ENCODE measurements at regions not wholly inside any gene's neighbourhood (a gene's known extent, or its start where the extent isn't known, plus 50 kb on each side); places are given as distances from the start of the nearest gene placed in this dataset.

DNA sequence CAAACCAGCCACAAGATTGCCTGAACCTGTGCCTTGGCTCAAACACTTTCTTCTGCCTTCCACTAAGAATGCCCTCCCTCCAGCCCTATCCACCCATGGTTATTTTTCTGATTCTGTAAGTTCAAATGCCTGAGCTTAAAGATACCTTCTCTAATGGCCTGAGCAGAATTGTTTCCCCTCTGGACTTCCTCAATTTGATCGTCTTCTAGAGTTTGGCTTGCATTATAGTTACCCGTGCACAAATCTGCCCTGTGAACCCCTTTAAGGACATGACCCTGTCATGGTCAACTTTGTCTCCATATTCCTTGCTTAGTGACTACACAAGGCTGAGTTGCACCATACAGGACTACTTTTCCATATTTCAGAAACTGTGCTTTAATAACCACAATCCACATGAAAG is 481.0 kb downstream of the FOXO1 start:
- in situ Hi-C loops (cut with HindIII; ENCODE audit: low sequenced_read_pairs) = no loop called here

DNA sequence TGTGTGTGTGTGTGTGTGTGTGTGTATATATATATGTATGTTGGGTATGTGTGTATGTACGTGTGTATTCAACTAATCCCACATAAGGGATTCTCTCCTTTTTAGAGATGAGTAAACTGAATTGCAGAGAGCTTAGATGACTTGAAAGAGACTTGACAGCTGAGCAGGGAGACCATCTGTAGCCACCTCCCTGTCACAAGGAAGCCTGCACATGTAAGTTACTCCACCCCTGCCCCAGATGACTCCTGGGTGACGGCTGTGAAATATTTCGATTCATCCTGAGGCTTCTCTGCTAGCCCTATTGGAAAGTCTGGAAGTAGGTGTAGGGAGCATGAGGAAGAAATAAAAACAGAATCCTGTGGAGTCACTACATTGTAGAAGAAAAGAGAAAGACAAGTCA is 480.4 kb downstream of the FOXO1 start:
- in situ Hi-C loops (cut with HindIII; ENCODE audit: low sequenced_read_pairs) = no loop called here

DNA sequence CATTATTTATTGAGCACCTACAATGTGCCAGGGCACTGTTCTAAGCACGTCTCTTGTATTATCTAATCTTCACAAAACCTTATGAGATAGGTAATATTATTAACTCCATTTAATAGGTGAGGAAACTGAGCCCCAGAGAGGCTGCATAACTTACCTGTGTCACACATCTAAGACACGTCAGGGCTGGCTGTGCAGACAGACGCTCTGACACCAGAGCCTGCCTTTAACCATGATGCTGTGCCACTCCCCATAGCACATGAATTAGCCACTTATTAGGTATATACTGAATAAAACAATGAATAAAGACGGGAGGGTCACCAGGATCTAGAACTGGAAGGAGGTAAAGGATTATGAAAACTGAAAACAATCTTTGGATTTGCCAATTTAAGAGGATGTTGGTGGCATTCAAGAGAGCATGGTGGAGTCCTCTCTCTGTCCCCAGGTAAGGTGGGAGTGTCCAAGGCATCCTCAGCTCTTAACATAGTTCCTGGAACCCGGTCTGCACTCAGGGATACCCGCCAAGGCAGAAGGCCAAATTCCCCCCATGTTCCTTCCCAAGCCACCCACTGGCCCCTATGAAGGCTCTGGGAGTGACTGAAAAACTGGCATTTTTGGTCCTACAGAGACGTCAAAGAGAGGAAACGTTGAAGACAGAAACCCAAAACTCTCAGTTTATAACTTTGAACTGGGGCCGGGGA is 479.7 kb downstream of the FOXO1 start:
- in situ Hi-C loops (cut with HindIII; ENCODE audit: low sequenced_read_pairs) = no loop called here

DNA sequence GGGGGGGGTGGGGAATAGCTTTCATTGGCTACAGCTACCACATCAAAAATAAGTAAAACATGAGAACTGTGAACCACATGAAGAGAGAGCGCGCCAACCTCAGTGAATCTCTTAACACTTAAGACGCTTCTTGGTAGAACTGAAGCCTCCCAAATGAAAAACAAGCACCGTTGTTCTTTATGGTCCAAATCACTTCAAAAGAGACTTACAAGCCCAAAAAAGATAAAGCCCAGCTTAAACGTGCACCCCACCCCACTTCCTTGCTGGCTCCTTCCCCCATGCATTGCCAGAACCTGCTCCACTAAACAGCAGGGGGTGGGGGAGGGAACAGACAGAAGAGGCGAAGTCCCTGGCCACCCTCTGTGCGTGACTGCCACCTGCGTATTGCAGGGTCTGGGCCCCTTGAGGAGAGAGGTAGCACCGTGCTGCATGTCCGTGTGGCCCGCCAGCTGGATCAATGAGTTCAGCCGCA is 479.1 kb downstream of the FOXO1 start:
- in situ Hi-C loops (cut with HindIII; ENCODE audit: low sequenced_read_pairs) = no loop called here

DNA sequence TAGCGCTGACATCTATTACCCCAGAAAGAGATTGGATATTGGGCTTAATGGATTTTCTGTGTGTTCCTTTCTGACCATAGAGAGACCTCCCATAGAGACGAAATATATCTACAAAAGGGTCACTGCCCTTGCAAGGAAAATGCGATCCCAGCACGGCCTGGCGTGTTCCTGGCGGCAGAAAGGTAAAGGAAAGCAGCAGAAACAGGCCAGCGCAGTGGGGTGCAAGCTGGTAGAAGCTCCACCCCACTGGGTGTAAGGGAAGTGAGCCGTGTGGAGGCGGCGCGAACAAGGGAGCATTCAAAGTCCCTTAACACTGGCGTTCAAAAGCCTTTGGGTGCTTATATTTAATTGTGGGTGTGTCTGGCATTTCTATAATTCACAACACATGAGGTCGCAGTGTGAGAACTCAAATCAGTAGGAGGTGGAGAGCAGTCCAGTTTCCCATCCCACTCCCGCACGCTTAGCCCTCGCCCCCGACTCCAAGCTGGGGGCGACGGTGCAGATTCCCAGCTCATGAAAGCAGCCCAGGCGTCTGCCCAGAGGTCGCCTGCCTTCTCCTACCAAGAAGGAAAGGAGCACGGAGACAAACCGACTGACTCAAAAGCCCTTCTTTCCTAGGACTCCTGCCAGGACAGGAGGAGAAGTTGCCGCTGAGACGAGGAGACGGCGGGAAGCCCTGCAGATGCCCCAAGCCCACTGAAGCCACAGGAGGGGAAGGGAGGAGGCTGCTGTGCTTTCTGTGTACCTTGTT is 478.4 kb downstream of the FOXO1 start:
- in situ Hi-C loops (cut with HindIII; ENCODE audit: low sequenced_read_pairs) = no loop called here

DNA sequence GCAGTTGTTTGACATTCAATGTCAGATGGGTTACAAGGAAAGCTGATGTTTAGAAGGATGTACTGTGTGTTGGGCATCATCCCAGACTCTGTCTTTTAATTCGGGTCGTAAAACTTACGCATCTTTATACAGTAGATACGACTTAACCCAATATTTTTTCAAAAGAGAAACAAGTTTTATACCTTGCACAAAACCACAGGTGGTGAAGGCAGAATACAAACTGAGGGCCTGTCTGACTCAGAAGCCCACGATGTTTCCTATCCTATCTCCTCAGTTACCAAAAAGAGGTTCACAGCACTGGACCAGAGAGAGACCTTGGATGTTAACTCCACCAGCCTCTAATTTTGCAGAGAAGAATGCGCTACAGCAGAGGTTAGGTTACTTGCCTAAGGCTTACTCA is 477.0 kb downstream of the FOXO1 start:
- in situ Hi-C loops (cut with HindIII; ENCODE audit: low sequenced_read_pairs) = no loop called here

DNA sequence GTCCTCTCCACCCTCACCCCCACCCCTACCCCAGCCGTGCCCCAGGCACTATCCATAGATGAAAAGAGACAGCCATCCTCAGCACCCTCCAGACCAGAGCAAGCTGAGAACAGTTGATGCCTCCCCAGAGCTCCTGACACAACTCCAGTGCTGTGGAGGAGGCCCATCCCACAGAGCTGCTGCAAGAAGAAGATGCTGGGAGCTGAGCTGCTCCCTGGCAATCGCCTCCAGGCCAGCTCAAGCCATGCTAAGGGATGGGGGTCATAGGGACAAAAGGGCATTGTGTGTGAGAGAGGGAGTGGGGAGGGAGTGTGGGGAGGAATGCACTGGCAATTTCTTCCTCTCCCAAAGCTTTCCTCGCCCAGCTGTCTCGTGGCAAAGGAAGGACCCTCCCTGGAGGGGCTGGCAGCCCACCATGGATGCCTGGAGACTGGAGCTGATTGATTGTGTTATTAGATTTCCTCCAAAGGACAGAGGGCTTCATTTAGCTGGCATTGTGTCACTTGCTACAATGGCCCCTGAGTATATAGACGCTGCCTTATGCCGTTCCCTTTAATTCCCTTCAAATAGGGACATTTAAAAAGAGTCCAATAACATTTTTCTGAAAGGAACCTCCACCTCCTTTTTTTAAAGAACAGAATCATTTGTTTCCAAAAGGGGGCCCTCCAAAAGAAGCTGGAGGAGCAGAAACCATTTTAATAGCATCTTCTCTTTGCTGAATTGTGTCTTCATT is 476.4 kb downstream of the FOXO1 start:
- in situ Hi-C loops (cut with HindIII; ENCODE audit: low sequenced_read_pairs) = no loop called here

DNA sequence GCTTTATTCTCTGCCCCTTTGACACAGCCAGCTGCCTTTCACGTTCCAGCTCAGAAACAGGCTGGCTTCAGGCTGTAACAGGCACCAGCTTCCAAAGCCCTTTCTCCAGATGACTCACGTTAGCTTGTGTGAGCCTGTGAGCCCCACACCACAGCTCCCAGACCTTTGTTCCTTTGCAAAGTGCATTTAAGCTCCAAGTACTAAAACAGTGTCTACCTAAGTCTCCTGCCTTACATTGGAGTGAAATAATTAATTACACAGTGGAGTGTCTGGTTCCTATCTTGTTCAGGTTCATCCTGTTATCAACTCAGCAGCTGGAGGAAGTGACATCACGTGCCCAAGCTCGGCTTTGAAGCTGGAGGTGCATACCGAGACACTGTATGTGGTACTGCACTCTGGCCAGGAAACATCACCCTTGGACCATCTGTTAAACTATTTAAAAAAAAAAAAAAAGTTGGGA is 475.8 kb downstream of the FOXO1 start:
- in situ Hi-C loops (cut with HindIII; ENCODE audit: low sequenced_read_pairs) = no loop called here

DNA sequence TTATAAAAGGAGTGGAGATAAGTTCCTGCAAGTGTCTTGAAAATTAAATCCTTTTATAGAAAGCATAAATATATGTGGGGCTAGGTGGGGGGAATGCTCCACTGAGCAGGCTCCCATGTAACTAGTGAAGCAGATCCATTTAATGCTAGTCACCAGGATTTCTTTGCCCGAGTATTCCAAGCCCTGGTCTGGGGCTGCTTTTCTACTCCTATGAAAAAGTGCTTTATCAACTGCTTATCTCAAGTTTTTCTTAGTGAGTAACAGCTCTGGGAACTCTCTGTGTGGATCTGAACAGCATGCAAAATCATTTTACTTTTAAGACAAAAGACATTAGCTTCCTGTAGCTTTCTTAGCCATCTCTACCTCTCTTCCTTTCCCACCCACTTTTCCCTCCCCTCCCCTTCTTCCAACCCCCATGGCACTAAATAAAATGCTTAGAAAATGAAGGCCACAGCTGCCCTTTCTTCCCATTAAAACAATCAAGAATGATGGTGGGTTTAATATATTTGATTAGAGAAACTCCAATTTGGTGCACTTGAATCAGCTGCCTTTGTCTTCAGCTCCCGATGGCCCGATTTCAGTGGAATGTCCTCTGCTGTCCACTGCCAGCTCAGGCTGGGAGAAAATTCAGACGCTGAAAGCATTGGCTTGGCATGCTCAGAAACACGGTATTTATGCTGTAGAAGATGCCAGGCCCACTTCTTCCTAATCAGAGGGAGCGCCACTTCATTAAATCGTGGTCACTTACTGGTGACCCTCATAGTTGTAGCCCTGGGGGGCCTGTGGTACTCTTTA is 475.1 kb downstream of the FOXO1 start:
- in situ Hi-C loops (cut with HindIII; ENCODE audit: low sequenced_read_pairs) = no loop called here

DNA sequence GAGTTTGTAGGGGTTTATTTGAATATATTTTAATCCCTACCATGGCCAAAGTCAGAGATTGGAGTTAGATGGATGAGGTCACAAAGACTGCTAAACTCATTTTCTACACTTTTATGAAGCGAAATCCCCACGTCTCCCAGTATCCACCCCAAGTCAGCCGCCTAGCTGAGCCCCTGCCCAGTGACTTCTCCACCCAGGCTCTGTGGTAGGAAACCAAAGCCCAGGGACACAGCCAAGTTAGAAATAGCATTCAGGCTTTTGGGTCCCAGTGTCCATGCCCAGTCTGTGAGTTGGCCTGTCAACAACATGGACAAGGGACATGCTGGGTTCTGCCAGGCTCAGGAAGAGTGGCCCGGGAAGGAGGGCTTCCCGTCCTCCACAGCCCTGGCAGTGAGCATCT is 474.0 kb downstream of the FOXO1 start:
- in situ Hi-C loops (cut with HindIII; ENCODE audit: low sequenced_read_pairs) = no loop called here

DNA sequence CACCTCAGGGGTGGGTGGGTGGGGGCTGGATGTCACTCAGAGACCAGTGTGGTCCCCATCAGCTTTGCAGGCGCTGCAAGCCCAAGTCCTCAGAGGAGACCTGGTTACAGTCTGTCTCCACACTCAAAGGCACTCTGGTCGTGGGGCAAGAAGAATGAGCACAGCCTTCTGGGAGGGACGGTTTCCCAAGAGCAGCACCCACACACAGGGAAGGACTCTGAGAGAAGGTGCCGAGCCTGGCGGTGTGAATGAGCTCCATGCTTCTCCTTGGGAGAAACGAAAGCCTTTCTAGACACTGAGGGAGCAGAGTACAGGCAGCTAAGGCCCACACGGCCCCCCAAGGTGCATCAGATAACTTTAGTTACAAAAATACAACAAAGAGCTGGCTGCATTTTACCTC is 473.6 kb downstream of the FOXO1 start:
- in situ Hi-C loops (cut with HindIII; ENCODE audit: low sequenced_read_pairs) = no loop called here

DNA sequence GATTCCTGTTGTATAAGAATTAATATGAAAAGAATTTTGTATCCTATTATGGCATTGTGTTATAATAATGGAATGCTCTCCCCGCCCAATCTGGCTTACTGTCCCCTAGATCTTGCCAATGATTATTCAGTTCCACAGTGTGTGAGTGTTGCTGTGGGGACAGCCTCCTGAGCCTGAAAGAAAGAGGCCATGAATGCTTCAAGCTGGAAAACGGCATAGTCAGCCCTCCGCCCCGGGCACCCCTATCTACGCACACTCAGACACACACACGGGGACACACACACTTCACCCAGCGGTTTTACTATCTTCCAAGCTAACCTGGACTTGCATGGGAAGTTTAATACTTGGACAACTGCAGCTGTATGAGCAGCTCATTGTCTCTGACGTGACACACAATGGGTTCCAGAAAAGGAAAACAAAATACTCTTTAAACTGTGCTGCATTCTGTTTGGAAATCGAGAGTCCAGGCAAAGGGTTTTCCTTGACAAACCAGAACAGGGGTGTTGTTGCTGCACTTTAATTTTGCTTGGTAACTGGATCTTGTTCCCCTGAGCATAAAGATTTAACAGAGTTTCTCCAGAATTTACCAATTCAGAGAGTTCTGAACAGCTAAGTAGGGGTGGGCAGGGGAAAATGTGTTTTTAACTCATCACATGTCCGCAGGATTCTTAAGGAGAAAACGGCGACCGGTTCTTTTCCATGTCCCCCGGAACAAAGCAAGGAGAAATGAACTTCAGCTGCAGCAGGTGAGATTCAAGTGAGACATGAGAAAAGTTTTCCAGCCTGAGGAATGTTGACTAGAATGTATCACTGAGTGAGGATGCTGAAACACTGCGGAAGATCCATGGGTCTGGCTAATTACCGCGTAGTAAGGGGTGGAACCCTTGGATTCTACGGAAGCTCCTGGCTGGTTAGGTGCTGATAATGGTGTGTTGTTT is 472.9 kb downstream of the FOXO1 start:
- in situ Hi-C loops (cut with HindIII; ENCODE audit: low sequenced_read_pairs) = no loop called here

DNA sequence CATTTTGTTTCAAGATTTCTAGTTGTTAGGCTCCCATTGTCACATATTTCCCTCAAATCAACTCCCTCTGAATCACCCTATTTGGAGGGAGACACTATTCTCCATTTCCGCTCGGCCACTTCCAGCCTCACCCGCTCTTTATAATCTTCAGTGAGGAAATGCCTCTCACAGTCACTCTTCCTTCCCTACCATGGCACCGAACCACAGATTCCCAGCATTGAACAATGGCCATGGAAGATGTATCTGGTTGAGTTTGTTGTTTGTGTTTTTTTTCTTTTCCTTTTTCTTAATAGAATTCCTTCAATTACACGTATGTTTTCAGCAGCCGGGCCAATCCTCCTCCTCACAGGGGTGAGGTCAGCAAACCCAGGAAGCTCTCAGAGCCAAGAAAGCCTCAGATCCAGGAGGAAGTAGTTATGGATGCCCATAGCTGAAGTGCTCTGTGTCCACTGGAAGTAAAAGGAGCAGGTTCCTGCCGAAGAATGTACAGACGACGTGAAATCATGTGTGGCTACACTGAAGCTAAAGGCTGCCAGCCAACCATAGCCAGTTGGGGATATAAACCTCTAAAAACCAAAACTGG is 472.1 kb downstream of the FOXO1 start:
- in situ Hi-C loops (cut with HindIII; ENCODE audit: low sequenced_read_pairs) = no loop called here

DNA sequence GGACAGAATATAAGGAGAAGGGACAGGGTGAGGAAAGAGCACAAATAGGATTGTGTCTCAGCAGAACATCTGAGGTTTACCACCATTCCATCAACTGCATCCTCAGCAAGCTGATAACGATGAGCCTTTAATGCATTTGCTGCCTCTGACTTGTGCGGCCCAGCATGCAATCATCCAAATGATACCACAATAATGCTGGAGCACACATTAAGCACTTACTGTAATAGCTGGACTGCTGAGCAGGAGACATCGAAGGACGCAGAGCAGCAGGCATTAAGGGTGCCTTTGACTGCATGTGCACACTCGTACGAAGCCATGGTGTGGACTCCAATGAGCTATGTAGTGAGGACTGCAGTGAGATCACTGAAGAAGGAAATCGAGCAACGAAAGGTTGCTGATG is 469.4 kb downstream of the FOXO1 start:
- in situ Hi-C loops (cut with HindIII; ENCODE audit: low sequenced_read_pairs) = no loop called here

DNA sequence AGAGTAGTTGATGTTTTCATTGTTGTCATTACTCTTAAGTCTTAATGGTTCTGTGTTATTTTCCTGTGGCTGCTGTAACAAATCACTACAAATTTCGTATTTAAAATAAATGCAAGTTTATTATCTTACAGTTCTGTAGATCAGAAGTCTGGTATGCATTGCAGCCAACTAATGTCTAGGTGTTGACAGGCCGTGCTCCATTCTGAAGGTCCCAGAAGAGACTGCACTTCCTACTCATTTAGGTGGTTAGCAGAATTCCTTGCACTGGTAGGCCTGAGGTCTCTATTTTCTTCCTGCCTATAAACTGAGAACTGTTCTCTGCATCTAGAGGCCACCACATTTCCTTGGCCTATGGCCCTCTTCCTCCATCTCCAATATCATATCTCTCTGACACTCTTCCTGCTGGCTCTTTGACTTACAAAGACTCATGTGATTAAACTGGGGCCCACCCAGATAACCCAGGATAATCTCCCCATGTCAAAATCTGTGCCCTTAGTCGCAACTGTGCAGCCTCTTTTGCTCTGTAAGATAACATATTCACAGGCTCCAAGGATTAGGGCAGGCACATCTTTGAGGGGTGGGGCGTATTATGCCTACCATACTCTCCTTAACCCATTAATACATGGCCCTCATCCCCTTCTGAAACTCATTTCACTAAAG is 468.4 kb downstream of the FOXO1 start:
- in situ Hi-C loops (cut with HindIII; ENCODE audit: low sequenced_read_pairs) = no loop called here

DNA sequence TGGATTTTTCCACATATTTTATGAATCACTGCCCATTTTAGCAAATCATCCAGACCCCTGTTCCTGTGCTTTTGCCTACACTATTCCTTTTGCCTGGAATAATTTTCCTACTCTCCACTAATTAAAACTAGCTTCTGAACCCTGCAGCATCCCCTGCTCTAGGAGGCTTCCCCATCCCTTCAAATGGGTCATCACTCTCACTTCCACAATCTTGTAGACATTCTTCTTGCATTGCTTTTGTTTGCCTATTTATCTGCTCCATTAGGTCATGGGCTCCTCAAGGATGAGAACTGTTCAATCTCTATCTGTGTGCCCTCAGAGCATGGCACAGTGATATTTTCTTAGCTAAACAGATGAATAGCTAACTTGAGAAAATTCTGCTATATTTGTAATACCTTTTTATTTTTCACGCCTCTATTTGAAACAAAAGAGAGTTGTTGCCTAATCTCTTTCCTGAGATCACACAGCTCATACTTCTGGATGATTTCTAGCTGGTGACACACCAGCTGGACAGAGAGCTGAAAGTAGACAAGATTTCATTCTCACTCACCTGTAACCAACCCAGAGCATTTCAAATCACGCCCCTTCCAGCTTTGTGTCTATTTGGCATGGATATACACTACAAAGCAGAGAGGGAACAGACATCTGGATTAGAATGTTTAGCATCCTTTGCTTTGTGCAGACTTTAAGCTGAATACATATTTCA is 466.0 kb downstream of the FOXO1 start:
- in situ Hi-C loops (cut with HindIII; ENCODE audit: low sequenced_read_pairs) = loop anchor here (5.0 kb wide), 1 partner anchor 103 kb away; no protein-coding TSS in a partner anchor

DNA sequence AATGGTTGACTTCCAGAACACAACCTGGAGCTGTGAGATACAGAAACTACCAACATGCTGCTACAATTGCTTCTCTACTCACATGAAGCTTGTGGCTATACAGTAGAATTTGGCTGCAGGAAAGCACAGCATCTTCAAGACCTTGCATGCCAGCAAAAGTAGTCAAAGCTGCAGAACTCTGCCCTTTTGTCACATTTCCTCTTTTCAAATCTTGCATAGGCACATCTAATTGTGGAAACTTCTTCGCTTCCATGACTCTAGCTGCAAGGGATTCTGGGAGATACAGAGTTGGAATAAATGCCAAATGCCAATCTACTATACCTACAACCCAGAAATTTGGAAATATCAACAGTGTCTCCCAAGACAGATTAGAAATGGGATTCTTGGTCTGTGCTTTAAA is 462.2 kb downstream of the FOXO1 start:
- in situ Hi-C loops (cut with HindIII; ENCODE audit: low sequenced_read_pairs) = loop anchor here (5.0 kb wide), 1 partner anchor 107 kb away; no protein-coding TSS in a partner anchor

DNA sequence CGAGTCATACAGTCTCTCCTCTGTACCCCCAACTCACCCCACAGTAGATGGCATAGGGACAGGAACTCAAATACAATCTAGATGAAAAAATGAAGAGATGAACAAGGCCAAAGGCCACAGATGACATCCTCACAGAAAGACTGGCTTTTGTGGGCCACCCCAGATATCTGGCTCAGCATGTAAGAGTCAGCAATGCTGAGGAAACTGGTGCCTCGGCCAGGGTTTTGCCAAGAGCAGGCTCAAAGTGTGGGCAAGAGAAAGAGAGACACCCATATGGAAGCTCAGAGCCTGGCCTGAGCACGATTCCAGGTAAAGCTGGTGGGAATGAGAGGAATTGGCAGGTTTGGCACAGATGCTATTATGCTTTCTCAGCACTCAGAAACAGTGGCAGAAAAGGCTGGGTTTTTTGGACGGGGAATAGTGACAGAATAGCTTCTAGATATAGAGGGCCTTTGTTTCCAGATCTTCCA is 460.6 kb downstream of the FOXO1 start:
- in situ Hi-C loops (cut with HindIII; ENCODE audit: low sequenced_read_pairs) = no loop called here
